ENCODE measurements at regions not wholly inside any gene's neighbourhood (a gene's known extent, or its start where the extent isn't known, plus 50 kb on each side); places are given as distances from the start of the nearest gene placed in this dataset.

- Histone ChIP-seq H3K9ac (ENCODE audit: insufficient read depth, low read length, poor library complexity, severe bottlenecking) (no peak overlapping the region), H3K79me2 (ENCODE audit: insufficient read depth, low read length) (no peaks in the 10 kb centered on the region), H3K4me3 (replicated peaks in 1 of 3; ENCODE audit: low read depth in 2 of 3, low read length in 3 of 3) (no peak overlapping the region), H2AFZ (ENCODE audit: insufficient read depth, low read depth, low read length, poor library complexity, severe bottlenecking) (no peak overlapping the region), H3K27me3 (ENCODE audit: control insufficient read depth in 2 of 2, insufficient read depth in 2 of 2, low read length in 2 of 2) (no peaks in the 10 kb centered on the region), H3K4me1 (ENCODE audit: control insufficient read depth in 1 of 2, insufficient read depth in 2 of 2, low read length in 2 of 2) (no peaks in the 10 kb centered on the region), H3K36me3 (replicated peaks in 1 of 2; ENCODE audit: control insufficient read depth in 1 of 2, insufficient read depth in 2 of 2, low read length in 2 of 2) (no peaks in the 10 kb centered on the region), H3K9me3 (replicated peaks in 1 of 2; ENCODE audit: control insufficient read depth in 1 of 2, insufficient read depth in 1 of 2, low read length in 2 of 2) (no peaks in the 10 kb centered on the region), H4K20me1 (ENCODE audit: insufficient read depth, low read length) (no peaks in the 10 kb centered on the region), H3K27ac (ENCODE audit: low read depth in 1 of 2, low read length in 2 of 2) (no peak overlapping the region), H3K4me2 (replicated peaks; ENCODE audit: extremely low read depth, low read length, poor library complexity, severe bottlenecking) (no peak overlapping the region)
- no peak for TF ChIP-seq CTCF (IDR thresholded peaks at IDR 0.05)
- Mint-ChIP-seq H3K27me3 (ENCODE audit: low read depth in 3 of 3) (peaks cover 2 to 4% (median 2%) of the 10 kb centered on the region in 3 donors), H3K4me1 (no peaks in the 10 kb centered on the region), H3K9me3 (peaks cover 0 to 3% (median under 1%) of the 10 kb centered on the region in 7 donors), H3K36me3 (no peaks in the 10 kb centered on the region), H3K4me3 (no peak overlapping the region), H3K27ac (no peak overlapping the region)
- no peak for DNase-seq
- intact Hi-C loops (cut with micrococcal nuclease) = no loop called here
These were observed 114.6 kb upstream of the CCDC68 start for GRCh38 chr18:55073834-55074233.

- H3K4me3 Mint-ChIP-seq = no peak overlapping the region
- no peaks in the 10 kb centered on the region for H3K9me3 ChIP-seq (replicated peaks in 1 of 2; ENCODE audit: control insufficient read depth in 1 of 2, insufficient read depth in 1 of 2, low read length in 2 of 2)
- no peak for DNase-seq
- no peaks in the 10 kb centered on the region for H3K27me3 ChIP-seq (ENCODE audit: control insufficient read depth in 2 of 2, insufficient read depth in 2 of 2, low read length in 2 of 2)
- H3K9ac ChIP-seq (ENCODE audit: insufficient read depth, low read length, poor library complexity, severe bottlenecking) = no peak overlapping the region
- no peaks in the 10 kb centered on the region for H3K4me1 Mint-ChIP-seq
- H3K27me3 Mint-ChIP-seq (ENCODE audit: low read depth in 3 of 3) = peaks cover 2 to 4% (median 2%) of the 10 kb centered on the region in 3 donors
- H3K4me1 ChIP-seq (ENCODE audit: control insufficient read depth in 1 of 2, insufficient read depth in 2 of 2, low read length in 2 of 2) = no peaks in the 10 kb centered on the region
- no peak overlapping the region for H3K27ac Mint-ChIP-seq
- intact Hi-C loops (cut with micrococcal nuclease) = no loop called here
- no peak overlapping the region for H3K4me2 ChIP-seq (replicated peaks; ENCODE audit: extremely low read depth, low read length, poor library complexity, severe bottlenecking)
- H3K4me3 ChIP-seq (replicated peaks in 1 of 3; ENCODE audit: low read depth in 2 of 3, low read length in 3 of 3) = no peak overlapping the region
- peaks cover 0 to 4% (median 1%) of the 10 kb centered on the region in 7 donors for H3K9me3 Mint-ChIP-seq
- H3K36me3 ChIP-seq (replicated peaks in 1 of 2; ENCODE audit: control insufficient read depth in 1 of 2, insufficient read depth in 2 of 2, low read length in 2 of 2) = no peaks in the 10 kb centered on the region
- H2AFZ ChIP-seq (ENCODE audit: insufficient read depth, low read depth, low read length, poor library complexity, severe bottlenecking) = no peak overlapping the region
- no peaks in the 10 kb centered on the region for H3K36me3 Mint-ChIP-seq
- WGBS (ENCODE audit: insufficient coverage) = 88% methylated on average over 4 of the region's 4 CpGs
- TF ChIP-seq CTCF (IDR thresholded peaks at IDR 0.05) = no peak
- no peaks in the 10 kb centered on the region for H3K79me2 ChIP-seq (ENCODE audit: insufficient read depth, low read length)
- no peaks in the 10 kb centered on the region for H4K20me1 ChIP-seq (ENCODE audit: insufficient read depth, low read length)
- no peak overlapping the region for H3K27ac ChIP-seq (ENCODE audit: low read depth in 1 of 2, low read length in 2 of 2)
These were observed 113.9 kb upstream of the CCDC68 start for GRCh38 chr18:55073116-55073515.

Data from CD14-positive monocyte (primary cell).